Body of pancreas (tissue), 4 donors: ENCODE measurements at regions not wholly inside any gene's neighbourhood (a gene's known extent, or its start where the extent isn't known, plus 50 kb on each side); places are given as distances from the start of the nearest gene placed in this dataset.

Source experiments
- CTCF ChIP-seq, 7 experiments: fragments of 450-650 bp in 4 of 7; fragments of 200-600 bp in 3 of 7; sonication (generic) in 3 of 7; IDR thresholded peaks; one replicate each; pipeline ENCODE4 v1.5.1; 2016 to 2019; ENCODE audit warnings: antibody characterized with exemption in 7 of 7
- POLR2A ChIP-seq, 3 donors: fragments of 450-650 bp; IDR thresholded peaks; one replicate each; pipeline ENCODE4 v1.6.1; 2016; ENCODE audit warnings: antibody characterized with exemption in 3 of 3, mild to moderate bottlenecking in 2 of 3

GRCh38 chr7:71021131-71021530, 110.8 kb upstream of the GALNT17 start:
- TF ChIP-seq CTCF (IDR thresholded peaks at IDR 0.05) (no peak), POLR2A (IDR thresholded peaks at IDR 0.05) (no peak)
